HG02973 (cell line): ENCODE measurements at regions not wholly inside any gene's neighbourhood (a gene's known extent, or its start where the extent isn't known, plus 50 kb on each side); places are given as distances from the start of the nearest gene placed in this dataset.

Source experiments
- ATAC-seq: cut with Tn5 transposase; IDR thresholded peaks from one replicate; pipeline ENCODE4 v1.9.1; 2021; ENCODE audit warnings: moderate library complexity; ENCODE audit not compliant: unreplicated experiment

GRCh38 chr1:83110156-83110555 is 888.8 kb downstream of the TTLL7 start:
- ATAC-seq = no peak

GRCh38 chr1:83109692-83110091 is 889.2 kb downstream of the TTLL7 start:
- ATAC-seq = no peak

GRCh38 chr1:83104558-83104957 is 894.4 kb downstream of the TTLL7 start:
- no peak for ATAC-seq

- no peak for ATAC-seq
Measured at GRCh38 chr1:83103341-83103740, 895.6 kb downstream of the TTLL7 start.

- ATAC-seq = no peak
Measured at GRCh38 chr1:83102630-83103071, 896.3 kb downstream of the TTLL7 start.

- ATAC-seq = no peak
Measured at GRCh38 chr1:83101406-83101805, 897.5 kb downstream of the TTLL7 start.

GRCh38 chr1:83100133-83100532 is 898.8 kb downstream of the TTLL7 start:
- no peak for ATAC-seq

GRCh38 chr1:83098791-83099190 is 900.1 kb downstream of the TTLL7 start:
- ATAC-seq = no peak

- ATAC-seq = no peak
Measured at GRCh38 chr1:83098131-83098530, 900.8 kb downstream of the TTLL7 start.

GRCh38 chr1:83097715-83098114 is 901.2 kb downstream of the TTLL7 start:
- ATAC-seq = no peak

GRCh38 chr1:83095570-83095969 is 903.4 kb downstream of the TTLL7 start:
- ATAC-seq = no peak

GRCh38 chr1:83090195-83090594 is 908.7 kb downstream of the TTLL7 start:
- ATAC-seq = no peak

- ATAC-seq = no peak
Measured at GRCh38 chr1:83087851-83088250, 911.1 kb downstream of the TTLL7 start.

GRCh38 chr1:83086986-83087512 is 911.9 kb downstream of the TTLL7 start:
- no peak for ATAC-seq

GRCh38 chr1:83086346-83086745 is 912.6 kb downstream of the TTLL7 start:
- ATAC-seq = no peak

GRCh38 chr1:83083589-83084224 is 915.2 kb downstream of the TTLL7 start:
- ATAC-seq = no peak

- ATAC-seq = no peak
Measured at GRCh38 chr1:83077411-83077810, 921.5 kb downstream of the TTLL7 start.

GRCh38 chr1:83075107-83075506 is 923.8 kb downstream of the TTLL7 start:
- no peak for ATAC-seq

GRCh38 chr1:83067954-83068353 is 931.0 kb downstream of the TTLL7 start:
- no peak for ATAC-seq

- ATAC-seq = no peak
Measured at GRCh38 chr1:83065952-83066727, 932.8 kb downstream of the TTLL7 start.

- no peak for ATAC-seq
Measured at GRCh38 chr1:83064589-83065242, 934.2 kb downstream of the TTLL7 start.
